NCI-H226 (cell line): ENCODE measurements at regions not wholly inside any gene's neighbourhood (a gene's known extent, or its start where the extent isn't known, plus 50 kb on each side); places are given as distances from the start of the nearest gene placed in this dataset.

Source experiments
- DNase-seq: peaks from one replicate; pipeline ENCODE4 v3.0.0-alpha.2; 2015

DNA sequence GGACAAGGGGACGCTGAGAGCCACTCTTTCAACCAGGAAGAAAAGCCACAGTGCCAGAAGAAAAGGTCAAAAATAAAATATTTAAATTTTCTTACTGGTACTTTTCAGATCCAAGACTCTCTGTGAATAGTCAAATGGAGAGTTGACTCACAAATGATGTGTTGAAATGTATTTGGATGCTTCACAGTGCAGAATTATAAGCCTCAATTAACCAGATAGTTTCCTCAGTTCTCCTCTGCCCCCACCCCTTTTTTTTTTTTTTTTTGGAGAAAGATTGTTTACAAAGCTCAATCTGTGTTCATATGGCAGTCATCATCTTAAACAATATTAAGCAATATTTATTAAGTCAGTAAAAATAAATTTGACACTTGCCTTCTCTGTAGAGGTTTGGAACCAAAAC lies 470.8 kb downstream of the FGF9 start:
- DNase-seq = no peak

DNA sequence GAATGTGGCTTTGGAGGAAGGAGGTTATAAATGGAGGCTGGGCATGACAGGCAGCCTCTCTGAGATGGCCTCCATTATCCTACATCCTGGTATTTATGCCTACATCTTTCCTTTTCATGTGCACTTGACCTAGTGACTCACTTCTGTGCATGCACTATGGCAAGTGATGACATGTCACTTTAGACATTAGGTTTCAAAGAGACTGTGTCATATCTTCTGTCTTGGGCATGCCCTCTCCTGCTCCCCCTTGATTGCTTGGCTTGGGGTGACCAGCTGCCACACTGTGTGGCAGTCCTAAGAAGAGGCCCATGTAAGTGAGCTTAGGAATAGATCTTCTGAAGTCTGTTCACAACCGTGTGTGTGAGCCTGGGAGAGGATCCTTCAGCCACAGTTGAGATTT lies 472.8 kb downstream of the FGF9 start:
- no peak for DNase-seq

GRCh38 chr13:22144806-22145205 lies 473.9 kb downstream of the FGF9 start:
- DNase-seq = no peak

DNA sequence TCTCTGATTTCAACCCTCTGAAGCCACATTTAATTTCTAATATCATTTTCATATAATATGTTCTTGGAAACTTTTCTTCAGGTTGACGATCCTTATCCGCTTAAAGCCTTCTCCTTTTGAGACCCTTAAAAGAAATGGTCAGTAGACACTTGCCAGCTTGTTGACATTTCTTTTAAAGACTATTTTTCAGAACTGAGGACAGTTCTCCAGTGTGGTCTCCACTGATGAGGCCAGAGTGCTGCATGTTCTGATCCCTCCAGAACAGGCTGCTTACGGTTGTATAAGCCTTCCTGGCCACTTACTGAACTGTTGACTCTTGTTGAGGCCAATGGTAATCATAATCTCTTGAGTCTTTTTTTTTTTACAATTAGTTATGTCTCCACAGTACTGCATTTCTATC lies 477.3 kb downstream of the FGF9 start:
- DNase-seq = no peak

DNA sequence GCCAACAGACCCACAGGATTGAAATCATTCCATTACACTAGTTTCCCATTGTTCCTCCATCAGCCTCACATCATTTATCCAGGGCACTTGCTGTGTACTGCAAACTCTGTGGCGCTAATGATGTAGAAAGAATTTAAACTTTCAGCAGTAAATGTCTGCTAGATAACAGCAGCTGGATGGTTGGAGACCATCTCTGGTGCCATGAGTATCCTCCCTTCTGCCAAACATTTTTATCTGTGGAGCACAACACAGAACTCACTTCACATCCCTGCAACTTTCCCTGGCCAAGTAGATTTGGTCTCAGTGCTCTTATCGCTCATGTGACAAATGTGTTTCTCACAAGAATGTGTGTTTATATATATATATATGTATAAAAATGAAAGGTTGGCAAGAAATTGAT lies 481.9 kb downstream of the FGF9 start:
- no peak for DNase-seq

DNA sequence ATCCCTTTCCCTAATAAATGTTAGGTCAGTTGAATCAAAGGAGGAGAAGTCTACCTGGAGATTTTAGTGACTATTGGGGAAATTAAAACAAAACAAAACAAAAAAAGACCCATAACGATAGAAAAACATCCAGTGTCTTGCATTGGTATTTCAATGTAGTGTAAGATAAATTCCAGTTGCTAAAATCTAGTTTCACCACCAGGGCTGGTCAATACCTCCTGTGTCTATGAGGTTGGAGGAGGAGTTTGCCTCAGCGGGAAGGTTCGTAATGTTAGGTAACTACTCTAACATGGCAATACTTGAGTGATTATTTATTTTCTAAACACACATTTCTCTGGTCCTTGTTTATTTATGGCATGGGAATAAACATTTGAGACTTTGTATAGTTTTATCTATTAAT lies 483.2 kb downstream of the FGF9 start:
- DNase-seq = no peak

GRCh38 chr13:22161871-22162270 lies 491.0 kb downstream of the FGF9 start:
- no peak for DNase-seq

GRCh38 chr13:22162889-22163288 lies 492.0 kb downstream of the FGF9 start:
- DNase-seq = no peak

GRCh38 chr13:22168437-22169190 lies 497.7 kb downstream of the FGF9 start:
- DNase-seq = no peak

- peak; percentile 40 for DNase-seq
These were observed 498.6 kb downstream of the FGF9 start for GRCh38 chr13:22169473-22169872.

DNA sequence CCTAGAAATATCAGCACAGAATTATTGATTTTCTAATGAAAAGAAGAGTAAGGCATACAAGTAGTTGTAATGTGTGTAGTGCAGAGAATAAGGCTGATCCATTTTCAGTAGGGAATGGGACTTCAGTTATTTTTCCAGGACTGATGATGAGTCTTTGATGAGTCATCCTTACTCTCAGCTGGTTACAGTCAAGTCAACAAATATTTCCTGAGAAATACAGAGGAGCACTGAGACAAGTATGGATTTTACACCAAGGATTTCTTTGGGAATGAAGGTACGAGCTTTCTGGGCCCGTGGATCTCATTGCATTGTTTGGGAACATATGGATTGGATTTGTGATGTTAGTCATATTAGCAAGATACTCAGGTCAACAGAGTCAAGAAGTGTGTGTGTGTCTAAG lies 502.7 kb downstream of the FGF9 start:
- DNase-seq = peak; percentile 30

DNA sequence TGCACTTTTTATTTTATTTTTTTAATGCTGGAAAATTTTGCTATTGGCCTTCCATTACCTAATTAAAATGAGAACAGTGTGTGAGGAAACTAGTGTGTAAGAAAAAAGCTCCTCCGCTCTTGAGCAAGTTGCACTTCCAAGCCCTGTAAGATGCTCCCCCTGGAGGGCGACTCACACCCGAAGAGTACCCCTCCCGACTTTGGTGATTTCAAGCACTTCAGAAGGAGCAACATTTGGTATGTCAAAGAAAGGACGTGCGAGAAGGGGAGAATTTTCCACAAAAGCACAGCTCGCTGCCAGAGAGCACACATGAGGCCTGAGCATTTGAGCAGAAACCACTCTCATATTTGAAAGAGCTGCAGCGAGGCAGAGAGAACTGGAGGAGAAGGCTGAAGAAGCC lies 504.4 kb downstream of the FGF9 start:
- DNase-seq = no peak

- DNase-seq = no peak
These were observed 504.9 kb downstream of the FGF9 start for GRCh38 chr13:22175815-22176214.

- no peak for DNase-seq
These were observed 506.2 kb downstream of the FGF9 start for GRCh38 chr13:22176968-22177520.

- no peak for DNase-seq
These were observed 508.0 kb downstream of the FGF9 start for GRCh38 chr13:22178878-22179277.

DNA sequence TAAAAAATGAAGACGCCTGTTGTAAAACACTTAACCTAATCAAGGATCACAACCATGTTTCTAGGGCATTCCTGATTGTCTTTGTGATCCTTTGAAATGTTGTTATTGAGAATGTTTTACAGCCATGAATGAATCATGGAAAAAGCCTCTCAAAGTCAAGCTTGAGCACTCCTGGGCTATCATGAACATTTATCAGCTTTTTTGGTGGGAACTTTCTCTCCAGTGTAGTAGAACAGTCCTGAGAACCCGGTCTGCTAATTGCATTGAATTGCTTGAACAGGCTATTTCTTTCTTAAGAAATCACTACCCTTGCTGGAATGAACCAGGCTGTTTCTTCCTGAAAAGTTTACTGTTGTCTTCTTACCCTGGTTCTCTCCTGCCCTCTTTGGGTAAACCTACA lies 516.5 kb downstream of the FGF9 start:
- no peak for DNase-seq

DNA sequence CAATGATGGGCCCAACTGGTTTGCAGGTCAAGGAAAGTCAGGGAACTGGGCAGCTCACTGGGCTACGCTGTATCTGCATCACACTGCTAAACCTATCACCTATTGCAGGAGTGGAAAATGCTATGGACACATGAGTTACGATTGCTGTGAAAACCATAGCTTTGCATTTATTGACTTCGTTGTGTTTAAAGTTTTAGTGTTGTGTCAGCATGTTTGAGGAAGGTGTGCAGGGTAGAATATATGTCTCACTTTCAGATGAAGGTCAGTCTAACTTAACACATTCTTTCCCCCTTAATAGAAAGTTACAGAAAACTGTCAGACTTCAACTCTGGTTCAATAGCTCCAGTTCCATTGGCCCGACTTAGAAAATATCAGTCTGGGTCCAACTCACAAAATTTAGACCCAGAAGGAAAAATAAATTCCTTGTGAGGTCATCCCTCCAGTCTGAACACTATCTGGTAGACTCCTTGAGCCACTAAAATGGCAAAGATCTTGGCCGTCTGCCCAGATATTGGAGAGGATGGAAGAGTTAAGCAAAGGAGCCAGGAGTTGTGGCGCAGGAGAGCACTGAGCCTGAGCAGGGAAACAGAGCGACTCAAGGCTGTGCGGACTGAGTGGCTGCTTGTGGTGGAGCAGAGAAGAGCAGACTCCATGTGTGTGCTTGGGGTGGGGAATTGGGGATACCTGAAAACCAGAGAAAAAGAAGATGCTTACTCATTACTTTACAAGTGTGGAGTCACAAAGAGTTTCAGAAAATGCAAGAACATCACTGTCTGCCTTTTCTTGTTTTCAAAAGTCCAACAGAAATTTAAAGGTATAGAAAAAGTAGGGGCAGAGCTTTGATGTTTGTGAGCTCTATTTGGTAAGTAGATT lies 518.5 kb downstream of the FGF9 start:
- no peak for DNase-seq

DNA sequence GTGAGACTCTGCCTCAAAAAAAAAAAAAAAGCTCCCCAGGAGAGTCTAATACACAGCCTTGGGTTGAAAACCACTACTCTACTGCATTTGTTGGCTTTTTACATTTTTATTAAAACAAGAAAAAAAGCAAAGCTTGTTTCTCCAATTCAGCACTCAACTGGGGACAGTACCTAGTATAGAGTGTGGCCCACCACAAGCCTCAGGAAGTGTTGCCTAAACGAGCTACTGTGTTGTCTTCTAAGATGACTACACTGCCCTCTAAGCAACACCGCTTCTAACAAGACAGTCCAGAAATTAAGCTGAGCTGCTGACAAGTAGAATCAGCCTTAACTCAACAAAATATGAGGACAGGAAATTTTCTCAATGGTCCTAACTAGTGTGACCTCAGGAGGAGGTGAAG lies 522.2 kb downstream of the FGF9 start:
- DNase-seq = no peak

- DNase-seq = no peak
These were observed 523.4 kb downstream of the FGF9 start for GRCh38 chr13:22194106-22194805.

DNA sequence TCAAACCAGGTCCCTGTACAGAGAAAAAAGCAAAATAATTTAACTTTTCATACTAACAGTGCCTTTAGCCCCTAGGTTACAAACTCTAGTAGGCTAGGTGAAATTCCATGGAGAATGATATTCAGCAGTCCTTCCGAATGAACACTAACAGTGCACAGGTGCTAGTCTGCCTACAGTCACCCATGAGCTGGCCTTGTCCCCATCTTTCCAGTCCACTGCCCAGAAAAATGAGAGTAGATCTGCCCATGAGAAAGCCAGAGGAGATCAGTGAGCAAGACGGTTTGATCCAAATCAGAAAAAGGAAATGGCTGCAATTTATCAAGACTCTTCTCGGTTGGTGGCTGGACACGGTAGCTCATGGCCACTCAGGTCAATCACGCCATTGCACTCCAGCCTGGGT lies 524.9 kb downstream of the FGF9 start:
- no peak for DNase-seq

GRCh38 chr13:22196777-22197176 lies 525.9 kb downstream of the FGF9 start:
- DNase-seq = no peak

DNA sequence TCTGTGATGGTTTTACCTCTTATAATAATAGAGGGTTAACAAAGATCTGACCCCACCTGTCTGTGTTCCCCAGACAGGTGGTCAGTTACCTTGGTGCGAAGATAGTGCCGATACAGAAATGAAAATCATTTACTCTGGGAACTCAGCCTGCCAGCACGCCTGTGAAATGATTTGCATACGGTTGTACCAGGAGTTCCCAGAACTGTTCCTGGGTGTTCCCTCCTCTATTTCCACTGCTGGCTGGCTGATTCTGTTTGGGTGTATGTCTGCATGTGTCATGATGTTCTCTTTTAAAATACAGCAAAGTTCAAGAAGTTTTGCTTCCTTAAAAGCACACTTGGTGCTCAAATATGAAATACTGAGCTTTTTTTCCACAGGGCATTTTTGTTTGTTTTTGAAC lies 527.1 kb downstream of the FGF9 start:
- DNase-seq = no peak

- DNase-seq = no peak
These were observed 527.9 kb downstream of the FGF9 start for GRCh38 chr13:22198641-22199217.
